Sigmoid colon (tissue), 6 donors: ENCODE measurements at regions not wholly inside any gene's neighbourhood (a gene's known extent, or its start where the extent isn't known, plus 50 kb on each side); places are given as distances from the start of the nearest gene placed in this dataset.
"Not testable (repeated sequence)": the region's sequence is repeated elsewhere in the genome, so short reads cannot be mapped to it uniquely, and the experiment has no call there.

Experiments used
- DNase-seq: peaks from one replicate; pipeline ENCODE4 v3.0.0-alpha.2; 2019
- H3K27ac ChIP-seq, 4 donors: fragments of 200-600 bp; sonication (generic); one replicate each; pipeline ENCODE4 v1.5.1; 2016 to 2019; ENCODE audit warnings: mild to moderate bottlenecking in 1 of 4
- H3K27me3 ChIP-seq, 3 donors: fragments of 200-600 bp; sonication (generic); one replicate each; pipeline ENCODE4 v1.5.1; 2019; ENCODE audit warnings: mild to moderate bottlenecking in 1 of 3
- H3K36me3 ChIP-seq, 4 donors: fragments of 200-600 bp; sonication (generic); one replicate each; pipeline ENCODE4 v1.5.1; 2016 to 2019
- H3K4me1 ChIP-seq, 4 donors: fragments of 200-600 bp; sonication (generic); one replicate each; pipeline ENCODE4 v1.5.1; 2017 to 2019
- H3K4me3 ChIP-seq, 4 donors: fragments of 200-600 bp; sonication (generic); one replicate each; pipeline ENCODE4 v1.5.1; 2017 to 2019; ENCODE audit warnings: mild to moderate bottlenecking in 2 of 4, moderate library complexity in 1 of 4
- H3K9me3 ChIP-seq, 4 donors: fragments of 200-600 bp in 3 of 4; sonication (generic) in 3 of 4; one replicate each; pipeline versions ENCODE4 v1.5.1 to v1.6.1; 2013 to 2019
- EP300 ChIP-seq, 4 donors: sonication (generic); formaldehyde crosslinking; IDR thresholded peaks; one replicate each; pipeline ENCODE4 v1.6.1; 2017; ENCODE audit warnings: antibody characterized with exemption in 4 of 4
- POLR2A ChIP-seq, 2 donors: fragments of 450-650 bp; IDR thresholded peaks; one replicate each; pipeline ENCODE4 v1.6.1; 2016; ENCODE audit warnings: antibody characterized with exemption in 2 of 2, mild to moderate bottlenecking in 2 of 2, moderate library complexity in 2 of 2
- POLR2AphosphoS5 ChIP-seq, 4 donors: sonication (generic); formaldehyde crosslinking; IDR thresholded peaks; one replicate each; pipeline ENCODE4 v1.6.1; 2017; ENCODE audit warnings: antibody characterized with exemption in 4 of 4
- WGBS, 2 donors: extraction: QIAGEN DNeasy Blood & Tissue Kit; methylation state at CpG; one replicate each; pipeline ENCODE4 v1.1.7; 2013; 5-methylcytosine and 5-hydroxymethylcytosine counted together
- intact Hi-C: fragments of 100-400 bp; cut with DNase I; formaldehyde crosslinking; loops from one replicate; pipeline ENCODE4 v1.15.1; 2023
- TF ChIP-seq, protein P1 (sequence below), 4 experiments: fragments of 450-650 bp in 3 of 4; fragments of 200-600 bp in 1 of 4; IDR thresholded peaks; one replicate each; pipeline ENCODE4 v1.5.1; 2016 to 2019; ENCODE audit warnings: antibody characterized with exemption in 4 of 4, mild to moderate bottlenecking in 3 of 4, moderate library complexity in 2 of 4
- donor health status: healthy with polysubstance abuse.
- donor health status: healthy.

DNA sequence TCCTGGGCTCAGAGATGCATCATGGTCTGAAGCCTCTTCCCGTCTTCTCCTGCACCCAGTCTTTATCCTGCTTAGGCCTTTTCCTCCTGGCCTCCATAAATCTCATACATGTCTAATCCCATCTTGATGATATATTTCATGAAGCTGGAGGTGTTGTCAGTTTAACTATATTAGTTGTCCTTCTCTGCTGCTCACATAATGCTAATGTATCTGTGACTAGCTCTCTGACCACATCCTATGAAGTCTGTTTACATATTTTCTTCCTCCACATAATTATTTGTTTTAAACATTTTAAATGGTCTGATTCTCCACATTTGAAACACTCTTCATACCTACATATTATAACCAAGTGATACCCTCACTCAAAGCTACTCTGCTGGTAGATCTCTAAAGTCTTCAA lies 315.2 kb upstream of the RND3 start:
- Histone ChIP-seq H3K4me1 (peaks cover 0 to 9% (median 4%) of the 10 kb centered on the region in 4 donors), H3K27me3 (no peaks in the 10 kb centered on the region), H3K9me3 (no peaks in the 10 kb centered on the region), H3K4me3 (no peak overlapping the region), H3K36me3 (no peaks in the 10 kb centered on the region), H3K27ac (no peak overlapping the region)
- intact Hi-C loops = no loop called here
- WGBS, 2 donors = 80 to 88% methylated on average over 1 of the region's 1 CpG
- no peak for DNase-seq
- TF ChIP-seq POLR2A (IDR thresholded peaks at IDR 0.05) = no peak
- TF ChIP-seq EP300 (IDR thresholded peaks at IDR 0.05) = no peak

DNA sequence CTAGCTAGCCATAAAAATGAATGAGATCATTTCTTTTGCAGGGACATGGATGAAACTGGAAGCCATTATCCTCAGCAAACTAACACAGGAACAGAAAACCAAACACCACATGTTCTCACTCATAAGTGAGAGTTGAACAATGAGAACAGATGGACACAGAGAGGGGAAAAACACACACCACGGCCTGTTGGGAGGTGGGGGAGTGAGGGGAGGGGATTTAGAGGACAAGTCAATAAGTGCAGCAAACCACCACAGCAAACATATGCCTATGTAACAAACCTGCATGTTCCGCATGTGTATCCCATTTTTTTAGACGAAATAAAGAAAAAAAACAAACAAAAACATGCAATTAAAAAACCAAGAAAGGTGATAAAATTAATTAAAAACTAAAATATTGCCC lies 308.8 kb upstream of the RND3 start:
- WGBS, 2 donors = 56 to 74% methylated on average over 3 of the region's 3 CpGs
- H3K36me3 ChIP-seq, H3K9me3 ChIP-seq, H3K27ac ChIP-seq, DNase-seq, intact Hi-C loops, H3K4me3 ChIP-seq, H3K27me3 ChIP-seq, H3K4me1 ChIP-seq: not testable (repeated sequence)

DNA sequence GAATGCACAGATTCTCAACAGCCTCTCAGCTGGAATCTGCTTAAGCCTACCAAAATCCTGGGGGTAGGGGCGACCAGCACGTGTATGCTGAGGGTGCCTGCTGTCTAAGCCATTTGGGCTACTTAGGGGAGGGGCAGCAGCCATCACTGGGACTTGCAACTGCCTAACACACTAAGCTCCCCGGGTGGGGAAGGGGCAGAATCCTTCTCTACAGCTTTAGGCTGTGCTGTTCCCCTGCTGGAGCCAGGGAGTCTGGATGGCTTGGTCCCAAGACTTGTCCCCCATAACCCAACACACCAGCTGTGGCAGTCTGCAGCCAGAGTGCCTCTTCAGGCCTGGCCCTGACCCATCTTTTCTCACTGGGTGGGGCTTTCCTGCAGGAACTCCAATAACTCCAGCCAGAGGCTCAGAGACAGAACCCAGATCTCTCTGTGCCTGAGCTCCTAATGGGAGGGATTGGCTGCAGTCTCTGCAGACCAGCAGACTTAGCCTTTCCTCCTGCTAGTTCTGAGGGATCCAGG lies 305.4 kb upstream of the RND3 start:
- peaks cover 0 to 13% (median 5%) of the 10 kb centered on the region in 4 donors for H3K4me1 ChIP-seq
- DNase-seq = no peak
- H3K27me3 ChIP-seq = no peaks in the 10 kb centered on the region
- no peak overlapping the region for H3K27ac ChIP-seq
- intact Hi-C loops = no loop called here
- H3K36me3 ChIP-seq = no peaks in the 10 kb centered on the region
- WGBS, 2 donors = 70 to 82% methylated on average over 3 of the region's 3 CpGs
- peaks cover 0 to 10% (median 2%) of the 10 kb centered on the region in 4 donors for H3K9me3 ChIP-seq
- no peak overlapping the region for H3K4me3 ChIP-seq
- TF ChIP-seq, protein P1, sequence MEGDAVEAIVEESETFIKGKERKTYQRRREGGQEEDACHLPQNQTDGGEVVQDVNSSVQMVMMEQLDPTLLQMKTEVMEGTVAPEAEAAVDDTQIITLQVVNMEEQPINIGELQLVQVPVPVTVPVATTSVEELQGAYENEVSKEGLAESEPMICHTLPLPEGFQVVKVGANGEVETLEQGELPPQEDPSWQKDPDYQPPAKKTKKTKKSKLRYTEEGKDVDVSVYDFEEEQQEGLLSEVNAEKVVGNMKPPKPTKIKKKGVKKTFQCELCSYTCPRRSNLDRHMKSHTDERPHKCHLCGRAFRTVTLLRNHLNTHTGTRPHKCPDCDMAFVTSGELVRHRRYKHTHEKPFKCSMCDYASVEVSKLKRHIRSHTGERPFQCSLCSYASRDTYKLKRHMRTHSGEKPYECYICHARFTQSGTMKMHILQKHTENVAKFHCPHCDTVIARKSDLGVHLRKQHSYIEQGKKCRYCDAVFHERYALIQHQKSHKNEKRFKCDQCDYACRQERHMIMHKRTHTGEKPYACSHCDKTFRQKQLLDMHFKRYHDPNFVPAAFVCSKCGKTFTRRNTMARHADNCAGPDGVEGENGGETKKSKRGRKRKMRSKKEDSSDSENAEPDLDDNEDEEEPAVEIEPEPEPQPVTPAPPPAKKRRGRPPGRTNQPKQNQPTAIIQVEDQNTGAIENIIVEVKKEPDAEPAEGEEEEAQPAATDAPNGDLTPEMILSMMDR (IDR thresholded peaks at IDR 0.05) = no peak
- no peak for TF ChIP-seq EP300 (IDR thresholded peaks at IDR 0.05)
- TF ChIP-seq POLR2A (IDR thresholded peaks at IDR 0.05) = no peak
- TF ChIP-seq POLR2AphosphoS5 (IDR thresholded peaks at IDR 0.05) = no peak

DNA sequence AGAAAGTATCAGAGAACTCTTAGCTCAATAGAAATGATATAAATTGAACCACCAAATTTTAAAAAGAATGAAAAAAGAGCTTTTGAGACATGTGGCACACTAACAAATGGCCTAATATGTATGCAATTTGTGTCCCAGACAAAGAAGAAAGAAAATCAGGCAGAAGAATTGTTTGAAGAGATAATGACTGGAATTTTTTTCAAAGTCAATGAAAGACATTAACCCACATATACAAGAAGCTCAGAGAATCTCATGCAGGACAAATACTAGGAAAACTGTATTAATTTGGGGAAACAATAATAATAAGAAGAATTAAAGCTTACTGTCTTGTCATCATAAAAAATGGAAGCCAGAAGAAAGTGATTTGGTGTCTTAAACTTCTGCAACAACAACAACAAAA lies 304.1 kb upstream of the RND3 start:
- Histone ChIP-seq H3K27ac (no peak overlapping the region), H3K27me3 (no peaks in the 10 kb centered on the region), H3K4me3 (no peak overlapping the region), H3K9me3 (peaks cover 0 to 10% (median 2%) of the 10 kb centered on the region in 4 donors), H3K36me3 (no peaks in the 10 kb centered on the region), H3K4me1 (peaks cover 0 to 13% (median 5%) of the 10 kb centered on the region in 4 donors)
- TF ChIP-seq POLR2A (IDR thresholded peaks at IDR 0.05) = no peak
- TF ChIP-seq EP300 (IDR thresholded peaks at IDR 0.05) = no peak
- TF ChIP-seq, protein P1 (IDR thresholded peaks at IDR 0.05) = no peak
- TF ChIP-seq POLR2AphosphoS5 (IDR thresholded peaks at IDR 0.05) = no peak
- intact Hi-C loops = no loop called here
- no peak for DNase-seq

DNA sequence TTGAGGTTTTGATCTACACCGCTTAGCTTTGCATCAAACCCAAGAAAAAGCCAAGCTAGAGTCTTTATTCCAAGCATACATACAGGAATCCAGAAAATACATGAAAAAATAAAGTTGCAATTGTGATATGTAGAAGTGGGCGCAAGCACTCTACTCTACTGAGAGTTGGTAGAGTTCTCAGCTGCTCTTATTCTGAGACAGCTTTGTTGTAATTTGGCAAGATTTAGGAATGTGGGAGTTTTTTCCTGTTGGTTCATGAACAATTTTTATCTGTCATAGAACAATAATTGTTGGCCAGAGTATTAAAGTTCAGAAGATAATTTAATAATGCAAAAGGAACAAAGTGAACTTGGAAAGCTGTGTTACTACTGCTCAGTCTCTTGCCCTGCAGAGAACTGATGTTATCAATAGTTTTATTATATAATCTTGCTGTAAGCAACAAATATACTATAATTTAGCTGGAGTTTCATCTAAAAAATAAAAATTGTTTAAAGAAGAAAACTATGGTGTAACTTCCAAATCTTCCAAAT lies 302.0 kb upstream of the RND3 start:
- Histone ChIP-seq H3K27me3 (no peaks in the 10 kb centered on the region), H3K36me3 (no peaks in the 10 kb centered on the region), H3K4me3 (no peak overlapping the region), H3K4me1 (peaks cover 0 to 13% (median 5%) of the 10 kb centered on the region in 4 donors), H3K27ac (no peak overlapping the region), H3K9me3 (peaks cover 0 to 10% (median 2%) of the 10 kb centered on the region in 4 donors)
- 89 to 96% methylated on average over 2 of the region's 2 CpGs for WGBS, 2 donors
- peak in 1 of 4 donors; percentile 18 for TF ChIP-seq POLR2AphosphoS5 (IDR thresholded peaks at IDR 0.05)
- TF ChIP-seq, protein P1 (IDR thresholded peaks at IDR 0.05) = no peak
- TF ChIP-seq EP300 (IDR thresholded peaks at IDR 0.05) = no peak
- no peak for TF ChIP-seq POLR2A (IDR thresholded peaks at IDR 0.05)
- intact Hi-C loops = no loop called here
- DNase-seq = no peak
